Effector memory CD4-positive, alpha-beta T cell (primary cell): ENCODE measurements at regions not wholly inside any gene's neighbourhood (a gene's known extent, or its start where the extent isn't known, plus 50 kb on each side); places are given as distances from the start of the nearest gene placed in this dataset.

ENCODE experiments used
- DNase-seq, 3 donors: peaks; one replicate each; pipeline ENCODE4 v3.0.0-alpha.2; 2020
- H3K27ac ChIP-seq: 2 replicates; pipeline ENCODE4 v1.7.0; 2013; ENCODE audit warnings: mild to moderate bottlenecking, low read length, moderate library complexity; ENCODE audit not compliant: insufficient read depth, poor library complexity, severe bottlenecking
- H3K27me3 ChIP-seq: replicated peaks from 2 replicates; pipeline ENCODE4 v1.7.0; 2013; ENCODE audit warnings: mild to moderate bottlenecking, low read length; ENCODE audit not compliant: insufficient read depth, control insufficient read depth, poor library complexity, severe bottlenecking
- H3K36me3 ChIP-seq: 2 replicates; pipeline ENCODE4 v1.7.0; 2013; ENCODE audit warnings: mild to moderate bottlenecking, low read length, moderate library complexity; ENCODE audit not compliant: control insufficient read depth, insufficient read depth
- H3K4me1 ChIP-seq: 2 replicates; pipeline ENCODE4 v1.7.0; 2013; ENCODE audit warnings: low read length, mild to moderate bottlenecking; ENCODE audit not compliant: control insufficient read depth, insufficient read depth, poor library complexity, severe bottlenecking
- H3K4me3 ChIP-seq: 2 replicates; pipeline ENCODE4 v1.7.0; 2013; ENCODE audit warnings: low read length, low read depth, mild to moderate bottlenecking; ENCODE audit not compliant: insufficient read depth, poor library complexity, severe bottlenecking
- H3K9me3 ChIP-seq: 2 replicates; pipeline ENCODE4 v1.7.0; 2013; ENCODE audit warnings: mild to moderate bottlenecking, low read length, moderate library complexity; ENCODE audit not compliant: control insufficient read depth

DNA sequence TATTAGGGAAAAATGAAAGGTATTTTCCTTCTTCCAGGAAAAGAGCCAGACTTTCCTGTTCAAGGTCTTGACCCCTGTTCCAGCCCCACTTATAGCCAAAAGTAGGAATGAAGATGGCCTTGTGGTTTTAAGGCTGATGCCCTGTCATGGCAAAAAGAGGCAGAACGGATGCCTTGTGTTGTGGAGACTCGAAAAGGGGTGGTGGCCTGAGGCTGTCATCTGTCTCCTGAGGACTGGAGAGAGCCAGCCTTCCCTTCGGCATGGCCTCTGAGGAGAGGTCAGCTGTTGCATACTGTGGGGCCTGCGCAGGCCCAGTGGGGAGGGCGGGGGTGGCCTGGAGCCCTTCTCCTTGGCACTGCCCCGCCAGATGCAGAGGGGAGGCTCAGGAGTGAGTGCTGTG is 166.0 kb upstream of the EEPD1 start:
- no peak overlapping the region for H3K4me3 ChIP-seq
- no peak overlapping the region for H3K27ac ChIP-seq
- DNase-seq: no peak

DNA sequence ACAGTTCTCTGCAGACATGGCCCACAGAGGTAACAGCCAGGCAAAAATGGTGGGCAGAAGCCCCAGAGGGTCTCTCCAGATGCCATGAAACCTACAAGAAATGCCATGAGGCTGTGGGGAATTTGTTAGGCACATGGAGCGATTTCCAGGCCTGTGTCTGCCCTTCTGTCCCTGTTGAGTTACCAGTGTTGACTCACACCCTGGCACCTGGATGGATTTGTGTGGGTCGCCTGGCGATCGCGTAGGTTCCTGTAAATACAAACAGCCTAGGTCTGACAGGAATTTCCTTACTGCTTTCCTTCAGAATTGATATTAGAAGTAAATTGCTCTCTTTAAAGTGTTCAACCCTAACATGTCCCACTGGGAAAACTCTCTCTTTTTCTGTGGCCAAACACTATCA is 164.9 kb upstream of the EEPD1 start:
- DNase-seq: no peak
- Histone ChIP-seq H3K4me1 (no peaks in the 10 kb centered on the region), H3K36me3 (no peaks in the 10 kb centered on the region), H3K4me3 (no peak overlapping the region), H3K27me3 (no peaks in the 10 kb centered on the region), H3K9me3 (no peaks in the 10 kb centered on the region), H3K27ac (no peak overlapping the region)

More for the DNA sequence above, 166.0 kb upstream of the EEPD1 start:
- no peaks in the 10 kb centered on the region for H3K27me3 ChIP-seq
- H3K4me1 ChIP-seq: no peaks in the 10 kb centered on the region
- no peaks in the 10 kb centered on the region for H3K9me3 ChIP-seq
- H3K36me3 ChIP-seq: no peaks in the 10 kb centered on the region

DNA sequence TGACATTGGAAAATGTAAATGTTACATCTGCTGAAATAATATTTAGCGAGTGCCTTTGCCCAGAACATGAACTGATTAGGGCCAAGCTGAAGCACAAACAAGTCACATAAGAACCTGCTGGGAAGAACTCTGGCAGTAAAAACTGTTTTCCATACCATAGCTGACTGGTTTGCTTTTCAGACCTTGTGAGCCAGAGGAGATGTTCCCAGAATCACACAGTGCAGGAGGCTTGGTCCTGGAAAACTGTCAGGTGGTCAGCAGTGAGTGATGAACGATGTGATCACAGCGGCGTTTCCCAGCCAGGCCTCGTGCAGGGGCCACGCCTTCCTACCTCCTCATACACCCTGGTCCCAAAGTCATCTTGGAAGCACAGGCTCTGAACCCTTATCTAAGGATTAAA is 164.2 kb upstream of the EEPD1 start:
- Histone ChIP-seq H3K36me3 (no peaks in the 10 kb centered on the region), H3K4me3 (no peak overlapping the region), H3K4me1 (no peaks in the 10 kb centered on the region), H3K27me3 (no peaks in the 10 kb centered on the region), H3K9me3 (no peaks in the 10 kb centered on the region), H3K27ac (no peak overlapping the region)
- no peak for DNase-seq

DNA sequence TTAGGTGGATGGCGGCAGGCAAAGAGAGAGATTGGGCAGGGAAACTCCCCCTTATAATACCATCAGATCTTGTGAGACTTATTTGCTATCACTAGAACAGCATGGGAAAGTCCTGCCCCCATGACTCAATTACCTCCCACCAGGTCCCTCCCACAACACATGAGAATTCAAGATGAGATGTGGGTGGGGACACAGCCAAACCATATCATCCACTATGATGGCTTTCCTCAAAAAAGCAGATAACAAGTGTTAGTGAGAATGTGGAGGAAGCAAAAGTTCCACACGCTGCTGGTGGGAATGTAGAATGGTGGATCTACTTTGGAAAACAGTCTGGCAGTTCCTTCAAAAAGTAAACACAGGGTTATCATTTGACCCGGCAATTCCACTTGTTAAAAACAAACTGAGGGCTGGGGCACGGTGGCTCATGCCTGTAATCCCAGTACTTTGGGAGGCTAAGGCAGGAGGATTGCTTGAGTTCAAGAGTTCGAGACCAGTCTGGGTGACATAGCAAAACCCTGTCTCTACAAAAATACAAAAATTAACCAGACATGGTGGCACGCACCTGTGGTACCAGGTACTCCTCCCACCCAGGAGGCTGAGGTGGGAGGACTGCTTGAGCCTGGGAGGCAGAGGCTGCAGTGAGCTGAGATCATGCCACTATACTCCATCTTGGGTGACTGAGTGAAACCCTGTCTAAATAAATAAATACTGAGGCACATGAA is 161.4 kb upstream of the EEPD1 start:
- Histone ChIP-seq H3K27ac (no peak overlapping the region), H3K36me3 (no peaks in the 10 kb centered on the region), H3K9me3 (no peaks in the 10 kb centered on the region), H3K4me1 (no peaks in the 10 kb centered on the region), H3K4me3 (no peak overlapping the region), H3K27me3 (no peaks in the 10 kb centered on the region)
- no peak for DNase-seq

DNA sequence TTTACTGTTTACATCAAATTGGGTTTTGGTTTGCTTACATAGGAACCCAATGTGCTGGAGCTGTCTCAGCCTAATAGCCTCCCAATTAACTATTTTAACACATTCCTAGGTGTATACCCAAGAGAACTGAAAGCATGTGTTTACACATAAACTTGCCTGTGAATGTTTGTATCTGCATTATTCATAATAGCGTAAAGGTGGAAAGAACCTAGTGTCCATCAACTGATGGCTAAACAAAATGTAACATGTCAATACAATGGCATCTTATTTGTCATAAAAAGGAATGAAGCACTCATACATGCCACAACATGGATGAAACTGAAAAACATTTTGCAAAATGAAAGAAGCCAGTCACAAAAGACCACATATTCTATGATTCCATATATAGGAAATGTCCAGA is 160.6 kb upstream of the EEPD1 start:
- Histone ChIP-seq H3K27ac (no peak overlapping the region), H3K4me3 (no peak overlapping the region), H3K36me3 (no peaks in the 10 kb centered on the region), H3K27me3 (no peaks in the 10 kb centered on the region), H3K9me3 (no peaks in the 10 kb centered on the region), H3K4me1 (no peaks in the 10 kb centered on the region)
- no peak for DNase-seq

DNA sequence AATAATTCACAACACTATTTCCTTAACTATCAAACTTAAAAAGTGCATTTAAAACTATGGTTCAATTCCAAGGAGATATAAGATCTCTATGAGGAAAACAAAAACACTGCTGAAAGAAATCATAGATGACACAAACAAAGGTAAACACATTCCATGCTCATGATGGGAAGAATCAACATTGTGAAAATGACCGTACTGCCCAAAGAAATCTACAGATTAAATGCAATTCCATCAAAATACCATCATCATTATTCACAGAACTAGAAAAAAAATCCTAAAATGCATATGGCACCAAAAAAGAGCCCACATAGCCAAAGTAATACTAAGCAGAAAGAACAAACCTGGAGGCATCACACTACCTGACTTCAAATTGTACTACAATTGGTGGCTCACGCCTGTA is 159.9 kb upstream of the EEPD1 start:
- Histone ChIP-seq H3K27me3 (no peaks in the 10 kb centered on the region), H3K36me3 (no peaks in the 10 kb centered on the region), H3K27ac (no peak overlapping the region), H3K9me3 (no peaks in the 10 kb centered on the region), H3K4me1 (no peaks in the 10 kb centered on the region), H3K4me3 (no peak overlapping the region)
- DNase-seq: no peak

DNA sequence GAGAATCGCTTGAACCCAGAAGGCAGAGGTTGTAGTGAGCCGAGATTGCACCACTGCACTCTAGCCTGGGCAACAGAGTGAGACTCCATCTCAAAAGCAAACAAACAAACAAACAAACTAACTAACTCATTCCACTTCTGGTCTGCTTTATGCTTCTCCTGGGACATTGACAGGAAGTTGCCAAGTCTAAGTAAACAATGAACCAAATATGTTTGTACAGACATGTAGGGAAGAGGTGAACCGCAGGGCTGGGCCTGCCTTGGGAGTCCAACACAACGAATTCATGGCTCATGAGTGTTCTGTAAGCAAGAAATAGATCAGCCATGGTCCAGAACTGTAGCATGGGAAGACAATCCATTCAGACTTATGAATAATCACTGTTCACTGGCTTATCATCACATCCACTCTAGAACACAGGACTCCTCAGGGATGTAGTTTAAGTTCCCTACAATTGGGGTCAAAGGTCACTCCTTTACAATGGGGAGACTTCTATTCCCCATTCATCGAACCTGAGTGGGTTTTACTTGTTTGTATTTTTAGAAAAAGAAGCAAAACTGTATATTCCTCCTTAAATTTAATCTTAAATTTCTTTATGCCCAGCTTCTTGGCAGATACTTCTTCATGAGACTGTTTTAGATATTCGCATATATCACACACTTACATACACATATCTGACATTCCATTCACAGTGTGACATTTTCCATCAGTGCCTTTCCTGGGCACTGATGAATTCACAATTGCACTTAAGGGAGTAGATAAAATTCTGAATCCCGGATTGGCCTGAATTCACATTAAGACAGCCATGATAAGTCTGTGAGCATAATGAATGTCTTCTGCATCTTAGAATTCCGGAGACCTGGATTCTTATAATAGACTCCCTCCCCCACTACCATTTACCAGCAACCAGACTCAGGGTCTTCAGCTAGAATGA is 159.1 kb upstream of the EEPD1 start:
- Histone ChIP-seq H3K4me3 (no peak overlapping the region), H3K27ac (no peak overlapping the region), H3K4me1 (no peaks in the 10 kb centered on the region), H3K9me3 (no peaks in the 10 kb centered on the region), H3K36me3 (no peaks in the 10 kb centered on the region), H3K27me3 (no peaks in the 10 kb centered on the region)
- no peak for DNase-seq

DNA sequence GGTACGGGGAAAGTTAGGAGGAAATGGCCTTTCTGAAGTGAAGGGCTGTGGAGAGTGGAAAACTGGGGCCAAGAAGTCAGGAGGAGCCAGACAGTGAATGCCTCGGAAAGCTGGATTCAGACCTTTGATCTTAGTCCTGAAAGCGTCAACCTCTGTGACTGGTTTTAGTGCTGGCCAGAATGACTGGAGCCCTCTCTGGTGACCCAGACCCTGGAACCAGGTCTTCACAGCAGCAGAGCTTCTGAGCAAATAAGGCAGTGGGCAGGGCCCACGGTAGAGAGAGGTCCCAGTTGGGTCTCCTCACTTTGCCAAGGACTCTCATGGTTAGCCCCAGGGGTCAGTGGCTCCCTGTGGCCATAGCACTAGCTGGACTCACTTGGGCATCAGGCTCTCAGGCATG is 157.7 kb upstream of the EEPD1 start:
- Histone ChIP-seq H3K27ac (no peak overlapping the region), H3K4me3 (no peak overlapping the region), H3K36me3 (no peaks in the 10 kb centered on the region), H3K9me3 (no peaks in the 10 kb centered on the region), H3K4me1 (no peaks in the 10 kb centered on the region), H3K27me3 (no peaks in the 10 kb centered on the region)
- DNase-seq: no peak

DNA sequence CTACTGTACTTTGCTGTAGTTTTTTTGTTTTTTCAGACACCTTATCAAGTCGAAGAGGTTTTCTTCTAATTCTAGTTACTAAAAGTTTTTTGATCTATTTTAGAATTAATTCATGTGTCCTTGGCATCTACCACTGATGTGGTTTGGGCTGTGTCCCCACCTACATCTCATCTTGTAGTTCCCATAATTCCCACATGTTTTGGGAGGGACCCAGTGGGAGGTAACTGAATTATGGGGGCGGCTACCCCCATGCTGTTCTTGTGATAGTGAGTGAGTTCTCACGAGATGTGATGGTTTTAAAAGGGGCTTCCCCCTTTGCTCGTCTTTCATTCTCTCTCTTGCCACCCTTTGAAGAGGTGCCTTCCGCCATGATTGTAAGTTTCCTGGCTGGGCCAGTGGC is 154.6 kb upstream of the EEPD1 start:
- Histone ChIP-seq H3K9me3 (no peaks in the 10 kb centered on the region), H3K36me3 (no peaks in the 10 kb centered on the region), H3K27ac (no peak overlapping the region), H3K27me3 (no peaks in the 10 kb centered on the region), H3K4me1 (no peaks in the 10 kb centered on the region), H3K4me3 (no peak overlapping the region)
- DNase-seq: no peak

DNA sequence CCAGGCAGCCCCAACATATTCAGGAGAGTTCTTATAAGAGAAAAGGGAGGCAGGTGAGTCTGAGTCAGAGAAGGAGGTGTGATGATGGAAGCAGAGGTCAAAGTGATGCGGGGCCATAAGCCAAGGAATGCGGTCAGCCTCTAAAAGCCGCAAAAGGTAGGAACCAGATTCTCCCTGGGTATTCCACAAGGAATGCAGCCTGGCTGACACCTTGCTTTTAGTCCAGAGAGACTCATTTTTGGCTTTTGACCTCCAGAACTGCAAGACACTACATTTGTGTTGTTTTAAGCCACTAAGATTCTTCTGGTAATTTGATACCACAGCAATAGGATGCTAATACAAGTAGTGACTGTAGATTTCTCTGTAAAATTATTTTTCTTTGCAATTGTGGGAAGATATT is 151.5 kb upstream of the EEPD1 start:
- Histone ChIP-seq H3K9me3 (no peaks in the 10 kb centered on the region), H3K27ac (no peak overlapping the region), H3K4me3 (no peak overlapping the region), H3K4me1 (no peaks in the 10 kb centered on the region), H3K36me3 (no peaks in the 10 kb centered on the region), H3K27me3 (no peaks in the 10 kb centered on the region)
- DNase-seq: no peak
